T-helper 2 cell treated with Interferon-gamma antibody and Interleukin-4, amounts not matched to agents 5 μg/mL and 100 μg/mL, for 36 hours (primary cell): ENCODE measurements at regions not wholly inside any gene's neighbourhood (a gene's known extent, or its start where the extent isn't known, plus 50 kb on each side); places are given as distances from the start of the nearest gene placed in this dataset.

Experiments used
- DNase-seq: peaks from one replicate; pipeline ENCODE4 v3.0.0; 2021; ENCODE audit warnings: low spot score
- H3K27ac Mint-ChIP-seq: one replicate; pipeline ENCODE4 v1.8.0; 2021; ENCODE audit warnings: mild to moderate bottlenecking, mixed read lengths
- H3K27me3 Mint-ChIP-seq: one replicate; pipeline ENCODE4 v1.8.0; 2021; ENCODE audit warnings: low read depth, mixed read lengths
- H3K36me3 Mint-ChIP-seq: one replicate; pipeline ENCODE4 v1.8.0; 2021; ENCODE audit warnings: low read depth, mixed read lengths
- H3K4me1 Mint-ChIP-seq: one replicate; pipeline ENCODE4 v1.8.0; 2021; ENCODE audit warnings: low read depth, mixed read lengths
- H3K4me3 Mint-ChIP-seq: one replicate; pipeline ENCODE4 v1.8.0; 2022; ENCODE audit warnings: mild to moderate bottlenecking, moderate library complexity, mixed read lengths
- H3K9me3 Mint-ChIP-seq: one replicate; pipeline ENCODE4 v1.8.0; 2021; ENCODE audit warnings: mixed read lengths

DNA sequence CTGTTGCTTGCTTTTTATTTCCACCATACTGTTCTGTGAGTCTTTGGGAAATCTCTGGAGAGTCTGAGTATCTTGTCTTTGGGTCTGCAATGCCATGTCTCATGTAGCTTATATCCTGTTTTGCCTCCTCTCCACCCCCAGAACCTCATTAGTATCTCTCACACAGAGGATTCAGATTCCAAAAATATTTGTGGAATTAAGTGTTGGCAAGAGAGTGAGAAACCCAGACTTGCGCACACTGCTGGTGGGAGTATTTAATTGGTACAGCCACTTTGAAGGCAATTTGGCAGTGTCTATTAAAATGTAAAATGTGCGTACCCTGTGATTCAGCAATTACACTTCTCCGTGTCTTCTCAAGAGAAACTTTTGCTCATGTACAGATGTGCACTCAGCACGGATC is 68.6 kb downstream of the ZNF621 start:
- H3K27ac Mint-ChIP-seq, result no peak overlapping the region
- no peaks in the 10 kb centered on the region for H3K9me3 Mint-ChIP-seq
- peaks cover 4% of the 10 kb centered on the region for H3K4me1 Mint-ChIP-seq

DNA sequence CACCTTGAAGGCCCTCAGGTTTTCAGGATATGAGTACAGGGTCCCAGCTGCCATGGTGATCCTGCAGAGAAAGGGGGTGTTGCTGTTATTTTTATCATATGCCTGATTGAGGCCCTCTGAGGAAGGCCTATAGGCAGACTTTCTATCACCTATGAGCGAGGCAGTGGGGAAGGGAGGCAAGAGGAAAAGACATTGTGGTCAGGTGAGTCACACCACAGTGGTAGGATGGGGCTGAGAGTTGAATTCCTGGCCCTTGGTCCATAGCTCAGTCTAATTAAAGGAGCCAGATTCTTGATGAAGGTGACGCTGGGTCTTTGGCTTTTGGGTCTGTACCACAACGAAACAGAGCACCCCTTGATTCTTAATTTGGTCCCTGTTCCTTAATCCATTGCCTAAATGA is 72.7 kb downstream of the ZNF621 start:
- Mint-ChIP-seq H3K27me3 (peaks cover 15% of the 10 kb centered on the region), H3K4me1 (peaks cover 4% of the 10 kb centered on the region), H3K36me3 (no peaks in the 10 kb centered on the region), H3K27ac (no peak overlapping the region), H3K9me3 (no peaks in the 10 kb centered on the region), H3K4me3 (no peak overlapping the region)
- DNase-seq, result no peak

More for the DNA sequence above, 68.6 kb downstream of the ZNF621 start:
- Mint-ChIP-seq H3K36me3 (no peaks in the 10 kb centered on the region), H3K27me3 (no peaks in the 10 kb centered on the region), H3K4me3 (no peak overlapping the region)
- DNase-seq, result no peak

DNA sequence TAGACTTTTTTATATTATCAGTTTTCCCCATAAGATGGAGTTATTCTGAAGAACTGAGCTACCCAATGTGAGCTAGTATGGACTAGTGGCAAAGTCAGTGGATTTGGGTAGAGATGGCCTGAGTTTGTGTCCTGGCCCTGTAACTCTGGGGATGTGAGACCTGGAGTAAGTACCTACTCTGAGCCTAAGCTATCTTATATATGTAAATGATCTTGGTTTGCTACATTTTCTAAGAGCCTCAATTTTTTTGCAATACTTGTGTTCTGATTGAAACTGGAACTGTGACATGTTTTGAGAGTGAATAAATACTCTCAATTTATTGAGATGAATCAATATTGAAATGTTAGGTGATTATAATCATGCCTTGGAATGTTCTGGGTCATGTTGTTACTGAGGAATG is 73.6 kb downstream of the ZNF621 start:
- no peak overlapping the region for H3K4me3 Mint-ChIP-seq
- no peaks in the 10 kb centered on the region for H3K36me3 Mint-ChIP-seq
- no peak for DNase-seq
- H3K27ac Mint-ChIP-seq, result no peak overlapping the region
- peaks cover 16% of the 10 kb centered on the region for H3K27me3 Mint-ChIP-seq
- no peaks in the 10 kb centered on the region for H3K9me3 Mint-ChIP-seq
- peaks cover 4% of the 10 kb centered on the region for H3K4me1 Mint-ChIP-seq

DNA sequence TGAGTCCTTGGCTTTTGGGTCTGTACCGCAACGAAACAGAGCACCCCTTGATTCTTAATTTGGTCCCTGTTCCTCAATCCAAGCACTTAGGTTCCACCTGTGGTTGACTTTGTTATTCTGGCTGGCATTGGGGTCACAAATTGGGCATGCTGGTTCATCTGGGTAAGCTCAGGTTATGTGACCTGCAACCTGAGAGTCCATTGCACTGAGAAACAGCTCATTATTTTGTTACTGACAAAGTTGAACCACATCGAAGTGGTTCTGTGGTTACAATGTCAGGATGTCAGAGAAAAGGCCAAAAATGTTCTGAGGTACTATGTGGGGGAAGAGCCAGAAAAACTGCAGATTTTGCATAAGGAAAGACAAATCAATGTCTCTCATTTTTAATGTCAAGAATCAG is 74.2 kb downstream of the ZNF621 start:
- Mint-ChIP-seq H3K27ac (no peak overlapping the region), H3K9me3 (no peaks in the 10 kb centered on the region), H3K4me3 (no peak overlapping the region), H3K4me1 (peaks cover 4% of the 10 kb centered on the region), H3K27me3 (peaks cover 20% of the 10 kb centered on the region), H3K36me3 (no peaks in the 10 kb centered on the region)
- no peak for DNase-seq

DNA sequence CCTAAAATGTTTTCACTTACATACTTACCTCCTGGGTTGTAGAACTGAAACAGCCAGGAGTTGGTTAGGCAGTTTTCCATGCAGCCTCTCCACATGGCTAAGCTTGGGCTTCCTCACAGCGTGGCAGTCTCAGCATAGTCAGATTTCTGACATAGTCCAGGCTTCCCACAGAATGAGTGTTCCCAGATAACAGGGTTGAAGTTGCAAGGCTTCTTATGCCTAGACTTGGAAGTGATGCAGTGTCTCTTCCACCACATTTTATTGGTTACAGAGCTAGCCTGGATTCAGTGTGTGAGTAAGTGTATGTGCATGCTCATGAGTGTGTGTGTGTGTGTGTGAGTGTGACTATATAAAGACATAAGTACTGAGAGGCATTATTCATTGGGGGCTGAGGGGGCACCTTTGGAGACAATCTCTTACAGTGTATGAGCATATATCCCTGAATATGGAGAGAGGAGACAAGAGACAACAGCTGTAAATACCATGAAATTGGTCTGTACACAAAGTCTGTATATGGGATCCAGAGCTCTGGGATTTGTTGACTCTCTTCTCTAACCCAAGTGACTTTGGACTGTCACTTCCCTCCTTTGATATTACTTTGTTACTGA is 78.1 kb downstream of the ZNF621 start:
- Mint-ChIP-seq H3K9me3 (no peaks in the 10 kb centered on the region), H3K36me3 (no peaks in the 10 kb centered on the region), H3K27ac (no peak overlapping the region), H3K4me1 (no peaks in the 10 kb centered on the region), H3K4me3 (no peak overlapping the region), H3K27me3 (peaks cover 23% of the 10 kb centered on the region)
- no peak for DNase-seq

DNA sequence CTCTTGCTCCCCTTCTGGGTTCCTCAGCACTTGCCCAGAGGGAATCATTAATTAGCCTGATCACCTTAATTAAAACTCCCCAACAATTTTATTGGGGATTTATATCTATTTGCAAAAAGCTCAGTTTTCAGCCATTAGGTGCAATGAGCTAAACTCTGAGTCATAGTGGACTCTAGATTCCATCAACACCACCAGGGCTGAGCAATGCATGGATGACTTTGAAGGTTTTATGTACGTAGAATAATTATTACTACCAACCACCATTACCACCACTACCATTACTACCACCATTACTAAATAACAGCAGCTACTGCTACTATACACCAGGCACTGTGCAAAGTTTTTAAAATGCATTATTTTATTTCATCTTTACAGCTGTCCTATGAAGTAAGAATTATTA is 81.2 kb downstream of the ZNF621 start:
- Mint-ChIP-seq H3K4me1 (no peaks in the 10 kb centered on the region), H3K4me3 (no peak overlapping the region), H3K36me3 (no peaks in the 10 kb centered on the region), H3K27me3 (peaks cover 21% of the 10 kb centered on the region), H3K27ac (no peak overlapping the region), H3K9me3 (no peaks in the 10 kb centered on the region)
- no peak for DNase-seq

DNA sequence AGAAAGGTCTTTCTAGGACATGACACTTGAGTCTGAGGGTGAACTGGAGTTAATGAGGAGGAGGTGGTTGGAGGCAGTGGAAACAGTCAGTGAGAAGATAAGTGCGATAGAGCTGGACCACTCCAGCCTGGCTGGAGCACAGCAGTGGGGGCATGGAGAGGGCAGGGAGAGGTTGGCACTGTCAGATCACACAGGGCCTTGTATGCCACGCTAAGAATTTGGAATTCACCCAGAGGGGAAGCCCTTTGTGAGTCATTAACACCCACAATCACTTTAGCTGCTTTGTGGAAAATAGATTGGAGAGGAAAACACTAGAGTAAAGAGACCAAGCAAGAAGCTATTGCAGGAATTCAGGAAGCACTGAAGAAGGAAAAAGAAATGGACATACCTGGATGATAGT is 83.3 kb downstream of the ZNF621 start:
- Mint-ChIP-seq H3K9me3 (no peaks in the 10 kb centered on the region), H3K36me3 (no peaks in the 10 kb centered on the region), H3K27me3 (peaks cover 26% of the 10 kb centered on the region), H3K27ac (no peak overlapping the region), H3K4me1 (no peaks in the 10 kb centered on the region), H3K4me3 (no peak overlapping the region)
- no peak for DNase-seq

DNA sequence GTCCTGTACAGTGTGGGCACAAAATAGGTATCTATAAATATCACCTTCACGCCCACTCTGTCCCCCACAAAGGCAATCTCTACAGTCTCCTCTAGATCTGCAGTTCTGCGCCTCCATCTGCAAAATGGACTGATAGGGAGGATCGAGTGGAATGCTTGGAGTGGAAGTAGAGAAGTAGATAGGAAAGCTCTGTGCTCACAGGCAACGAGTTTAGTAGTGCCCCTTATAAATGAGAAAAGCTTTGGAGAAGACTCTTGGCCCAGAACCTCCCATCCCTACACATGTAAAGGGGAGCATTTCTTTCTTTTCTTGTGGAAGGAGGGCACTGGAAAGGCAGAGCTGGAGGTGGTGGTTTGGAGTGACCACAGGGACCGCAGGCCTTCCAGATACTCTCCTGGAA is 88.5 kb downstream of the ZNF621 start:
- Mint-ChIP-seq H3K27me3 (peaks cover 44% of the 10 kb centered on the region), H3K9me3 (no peaks in the 10 kb centered on the region), H3K4me3 (no peak overlapping the region), H3K27ac (no peak overlapping the region), H3K36me3 (no peaks in the 10 kb centered on the region), H3K4me1 (no peaks in the 10 kb centered on the region)
- no peak for DNase-seq

DNA sequence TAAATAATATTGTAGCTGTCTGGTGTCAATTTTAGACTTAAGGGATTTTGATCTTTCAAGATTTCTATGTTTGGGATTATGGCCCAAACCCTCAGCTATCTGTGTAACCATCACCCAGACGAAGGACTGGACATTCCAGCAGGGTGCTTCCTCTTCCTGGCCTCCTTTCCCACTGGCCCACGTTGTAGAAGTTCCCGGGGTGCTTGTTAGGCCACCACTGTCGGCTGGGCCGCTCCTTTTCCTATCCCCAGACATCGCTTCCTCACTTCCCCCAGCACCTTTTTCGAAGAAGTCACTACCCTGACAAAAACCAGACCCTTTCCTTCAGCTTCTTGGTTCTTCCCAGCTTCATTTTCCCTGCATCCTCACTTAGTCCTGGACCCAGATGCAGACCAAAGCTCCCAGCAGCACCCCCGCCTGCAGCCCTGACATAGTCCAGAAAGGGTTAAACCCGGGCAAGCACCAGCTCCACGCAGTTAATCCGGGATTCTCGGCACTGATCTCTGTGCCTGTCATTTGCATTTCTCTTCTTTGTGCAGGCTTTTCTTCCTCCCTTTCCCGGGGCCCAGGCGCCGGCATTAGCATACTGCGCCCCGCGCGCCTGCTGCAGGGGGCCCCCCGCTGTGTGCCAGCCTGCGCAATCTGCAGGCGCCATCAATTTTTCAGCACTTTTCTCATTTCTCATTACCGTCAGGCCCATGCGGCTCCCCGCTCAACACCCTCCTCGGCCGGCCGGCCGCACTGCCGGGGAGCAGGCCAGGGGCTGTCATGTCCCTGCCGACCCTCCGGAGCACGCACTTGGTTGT is 90.6 kb downstream of the ZNF621 start:
- H3K27ac Mint-ChIP-seq, result no peak overlapping the region
- no peaks in the 10 kb centered on the region for H3K36me3 Mint-ChIP-seq
- peaks cover 43% of the 10 kb centered on the region for H3K27me3 Mint-ChIP-seq
- H3K4me3 Mint-ChIP-seq, result no peak overlapping the region
- DNase-seq, result no peak
- no peaks in the 10 kb centered on the region for H3K4me1 Mint-ChIP-seq
- no peaks in the 10 kb centered on the region for H3K9me3 Mint-ChIP-seq

DNA sequence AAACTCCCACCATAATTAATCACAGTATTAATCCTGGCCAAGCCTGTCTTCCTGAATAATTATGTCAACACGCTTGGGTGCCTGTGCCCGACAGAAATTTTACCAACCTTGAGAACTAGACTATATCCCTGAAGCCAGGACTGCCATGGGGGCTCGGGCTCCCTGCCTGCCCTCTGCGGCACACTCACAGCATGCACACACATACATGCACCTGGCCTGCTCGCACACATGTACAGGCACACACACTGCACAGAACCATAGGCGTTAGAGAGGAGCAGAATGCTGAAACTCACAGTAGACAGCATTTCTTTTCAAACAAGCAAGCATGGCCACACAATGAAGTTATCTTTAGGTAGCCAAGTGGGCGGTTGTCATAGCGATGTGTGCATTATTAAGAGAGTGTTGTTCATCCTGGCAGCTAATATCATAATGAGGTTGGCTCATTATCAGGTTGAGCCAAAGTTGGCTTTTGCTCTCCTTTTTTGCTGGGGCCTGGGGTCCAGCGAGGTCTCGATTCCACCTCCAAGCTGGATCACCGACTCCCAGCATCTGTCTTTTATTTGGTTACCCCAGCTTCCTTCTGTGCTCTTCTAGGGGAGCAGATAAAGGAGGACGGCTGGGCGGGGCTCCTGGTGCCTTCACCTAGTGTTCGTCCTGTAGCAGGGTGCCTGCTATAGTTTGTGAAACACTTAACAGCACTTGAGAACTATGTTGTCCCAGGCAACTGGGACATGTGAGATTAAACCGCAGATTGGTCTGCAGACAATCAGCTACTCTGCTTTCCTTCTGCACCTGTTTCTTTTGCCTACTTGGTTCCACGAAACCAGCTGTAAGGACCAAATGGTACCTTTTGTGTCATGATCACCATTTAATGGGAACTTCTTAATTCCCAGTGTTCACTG is 91.4 kb downstream of the ZNF621 start:
- H3K4me1 Mint-ChIP-seq, result no peaks in the 10 kb centered on the region
- no peaks in the 10 kb centered on the region for H3K9me3 Mint-ChIP-seq
- DNase-seq, result no peak
- peaks cover 40% of the 10 kb centered on the region for H3K27me3 Mint-ChIP-seq
- no peak overlapping the region for H3K27ac Mint-ChIP-seq
- no peak overlapping the region for H3K4me3 Mint-ChIP-seq
- H3K36me3 Mint-ChIP-seq, result no peaks in the 10 kb centered on the region

DNA sequence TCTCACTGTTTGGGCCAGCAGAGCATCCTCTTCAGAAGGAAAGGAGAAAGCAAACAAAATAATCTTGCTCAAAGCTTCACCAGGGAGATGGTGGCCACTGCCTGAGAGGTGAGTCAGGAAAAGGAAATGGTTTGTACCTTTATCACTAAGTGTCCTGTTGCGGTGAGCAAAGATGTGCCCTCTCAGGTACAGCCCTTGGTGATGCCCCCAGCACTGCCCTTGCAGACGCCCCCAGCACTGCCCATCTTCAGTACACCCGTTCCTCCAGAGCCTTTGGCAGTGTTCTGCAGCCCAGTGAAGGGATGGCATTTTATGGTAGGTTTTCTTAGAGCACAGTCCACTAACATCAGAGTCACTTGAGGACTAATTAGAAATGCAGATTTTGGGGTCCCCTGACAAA is 92.3 kb downstream of the ZNF621 start:
- no peak for DNase-seq
- Mint-ChIP-seq H3K4me3 (no peak overlapping the region), H3K36me3 (no peaks in the 10 kb centered on the region), H3K9me3 (no peaks in the 10 kb centered on the region), H3K27me3 (peaks cover 32% of the 10 kb centered on the region), H3K27ac (no peak overlapping the region), H3K4me1 (no peaks in the 10 kb centered on the region)

DNA sequence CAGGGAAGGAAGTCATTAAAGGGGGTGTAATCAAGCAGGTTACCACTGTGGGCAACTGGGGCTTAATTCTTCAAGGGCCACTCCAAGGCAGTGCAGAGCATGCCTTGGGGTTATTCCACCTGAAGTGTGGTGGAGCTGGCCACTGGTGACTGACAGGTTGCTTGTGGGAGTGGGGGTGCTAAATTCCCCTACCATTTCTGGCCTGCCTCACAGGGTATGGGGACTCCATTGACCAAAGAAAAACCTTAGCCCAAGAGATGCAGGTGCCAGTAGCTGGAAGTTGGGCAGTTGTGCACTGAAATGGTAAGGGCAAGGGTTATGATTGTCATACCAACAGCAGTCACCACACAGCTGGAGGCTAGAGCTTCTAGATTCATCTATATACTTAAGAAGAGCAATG is 93.4 kb downstream of the ZNF621 start:
- H3K27me3 Mint-ChIP-seq, result peaks cover 30% of the 10 kb centered on the region
- no peak overlapping the region for H3K4me3 Mint-ChIP-seq
- H3K9me3 Mint-ChIP-seq, result no peaks in the 10 kb centered on the region

DNA sequence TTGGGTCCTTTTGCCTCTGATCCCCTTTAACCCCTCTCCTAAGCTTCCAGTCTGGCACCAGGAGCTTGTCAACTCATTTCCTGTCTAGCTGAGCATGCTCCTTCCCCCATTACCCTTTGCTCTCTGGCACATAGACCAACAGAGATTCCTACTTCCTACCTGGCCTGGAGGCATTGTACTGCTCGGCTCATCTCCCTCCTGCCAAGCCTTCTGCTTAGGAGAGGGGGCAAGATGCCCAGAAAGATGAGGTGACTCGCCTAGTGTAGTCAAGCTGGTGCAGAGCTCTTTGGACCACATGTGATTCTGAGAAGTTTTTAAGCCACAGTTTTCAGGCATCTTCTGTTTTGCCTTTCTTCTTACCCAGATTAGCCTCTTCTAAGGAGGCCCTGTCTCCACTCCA is 95.4 kb downstream of the ZNF621 start:
- Mint-ChIP-seq H3K36me3 (peaks cover 2% of the 10 kb centered on the region), H3K4me3 (no peak overlapping the region), H3K27me3 (peaks cover 22% of the 10 kb centered on the region), H3K4me1 (no peaks in the 10 kb centered on the region), H3K9me3 (no peaks in the 10 kb centered on the region), H3K27ac (no peak overlapping the region)
- DNase-seq, result no peak

More for the DNA sequence above, 93.4 kb downstream of the ZNF621 start:
- Mint-ChIP-seq H3K4me1 (no peaks in the 10 kb centered on the region), H3K27ac (no peak overlapping the region), H3K36me3 (peaks cover 2% of the 10 kb centered on the region)
- DNase-seq, result no peak

DNA sequence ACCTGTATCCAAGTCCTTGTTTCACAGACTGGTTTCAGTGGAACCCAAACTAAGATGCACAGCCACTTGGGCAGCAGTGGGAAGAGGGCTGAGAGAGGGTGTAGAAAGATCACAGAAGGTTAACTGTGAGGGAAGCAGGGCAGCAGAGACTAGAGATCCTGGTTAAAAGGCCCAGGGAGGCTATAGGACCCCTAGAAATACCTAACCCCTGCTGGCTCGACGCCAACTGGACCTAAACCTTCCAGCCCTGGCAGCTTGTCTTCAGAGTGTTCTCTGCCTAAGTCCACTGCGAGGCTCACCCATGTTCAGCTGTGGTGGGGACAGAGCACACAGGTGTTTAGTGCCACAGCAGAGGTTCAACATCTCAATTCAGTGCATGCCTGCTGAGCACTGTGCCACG is 96.5 kb downstream of the ZNF621 start:
- peaks cover 4% of the 10 kb centered on the region for H3K4me1 Mint-ChIP-seq
- DNase-seq, result no peak
- H3K27ac Mint-ChIP-seq, result no peak overlapping the region
- H3K36me3 Mint-ChIP-seq, result peaks cover 2% of the 10 kb centered on the region
- no peak overlapping the region for H3K4me3 Mint-ChIP-seq
- H3K9me3 Mint-ChIP-seq, result no peaks in the 10 kb centered on the region
- H3K27me3 Mint-ChIP-seq, result peaks cover 11% of the 10 kb centered on the region
